ENCODE measurements at regions not wholly inside any gene's neighbourhood (a gene's known extent, or its start where the extent isn't known, plus 50 kb on each side); places are given as distances from the start of the nearest gene placed in this dataset.
A peak's percentile ranks its signal among the peaks of the same experiment; 100 is the strongest.

GRCh38 chr6:142651384-142651783 is 293.6 kb downstream of the HIVEP2 start:
- no peak overlapping the region for H3K27ac ChIP-seq
- TF ChIP-seq, protein P1, sequence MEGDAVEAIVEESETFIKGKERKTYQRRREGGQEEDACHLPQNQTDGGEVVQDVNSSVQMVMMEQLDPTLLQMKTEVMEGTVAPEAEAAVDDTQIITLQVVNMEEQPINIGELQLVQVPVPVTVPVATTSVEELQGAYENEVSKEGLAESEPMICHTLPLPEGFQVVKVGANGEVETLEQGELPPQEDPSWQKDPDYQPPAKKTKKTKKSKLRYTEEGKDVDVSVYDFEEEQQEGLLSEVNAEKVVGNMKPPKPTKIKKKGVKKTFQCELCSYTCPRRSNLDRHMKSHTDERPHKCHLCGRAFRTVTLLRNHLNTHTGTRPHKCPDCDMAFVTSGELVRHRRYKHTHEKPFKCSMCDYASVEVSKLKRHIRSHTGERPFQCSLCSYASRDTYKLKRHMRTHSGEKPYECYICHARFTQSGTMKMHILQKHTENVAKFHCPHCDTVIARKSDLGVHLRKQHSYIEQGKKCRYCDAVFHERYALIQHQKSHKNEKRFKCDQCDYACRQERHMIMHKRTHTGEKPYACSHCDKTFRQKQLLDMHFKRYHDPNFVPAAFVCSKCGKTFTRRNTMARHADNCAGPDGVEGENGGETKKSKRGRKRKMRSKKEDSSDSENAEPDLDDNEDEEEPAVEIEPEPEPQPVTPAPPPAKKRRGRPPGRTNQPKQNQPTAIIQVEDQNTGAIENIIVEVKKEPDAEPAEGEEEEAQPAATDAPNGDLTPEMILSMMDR (conservative IDR thresholded peaks at IDR 0.05), result no peak

DNA sequence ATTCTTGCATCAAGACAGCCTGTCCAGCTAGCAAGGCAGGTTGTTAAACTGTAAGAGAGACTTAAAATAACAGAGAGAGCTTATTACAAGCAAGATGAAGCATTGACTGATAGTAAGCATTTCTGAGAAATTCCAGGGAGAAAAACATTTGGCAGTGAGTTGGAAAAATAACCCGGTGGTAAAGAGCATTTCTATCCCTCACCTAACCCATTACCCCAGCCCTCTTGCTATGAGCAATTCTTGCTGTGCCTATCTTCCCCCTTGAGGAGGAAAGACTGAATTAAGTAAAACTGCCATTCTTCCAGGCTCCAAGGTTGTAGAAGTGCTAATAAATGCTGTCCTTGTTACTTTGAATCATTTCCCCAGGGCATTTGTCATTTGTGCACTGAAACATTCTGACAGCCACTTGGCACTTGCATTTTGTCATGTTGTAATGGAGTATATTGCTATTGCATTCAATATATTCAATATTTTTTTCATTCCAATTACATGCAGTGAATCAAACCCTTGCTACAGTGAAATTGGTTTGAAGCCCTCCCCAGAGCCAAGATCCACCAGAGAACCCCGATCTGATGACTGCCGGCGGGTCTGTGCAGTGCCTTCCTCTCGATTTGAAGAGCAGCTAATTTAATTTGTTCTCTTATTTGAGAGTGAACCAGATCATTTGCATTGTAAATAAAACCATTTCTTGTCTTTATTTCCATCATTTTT is 291.1 kb downstream of the HIVEP2 start:
- H3K27ac ChIP-seq, result peak overlapping the region; percentile 29
- TF ChIP-seq, protein P1 (conservative IDR thresholded peaks at IDR 0.05), result no peak

DNA sequence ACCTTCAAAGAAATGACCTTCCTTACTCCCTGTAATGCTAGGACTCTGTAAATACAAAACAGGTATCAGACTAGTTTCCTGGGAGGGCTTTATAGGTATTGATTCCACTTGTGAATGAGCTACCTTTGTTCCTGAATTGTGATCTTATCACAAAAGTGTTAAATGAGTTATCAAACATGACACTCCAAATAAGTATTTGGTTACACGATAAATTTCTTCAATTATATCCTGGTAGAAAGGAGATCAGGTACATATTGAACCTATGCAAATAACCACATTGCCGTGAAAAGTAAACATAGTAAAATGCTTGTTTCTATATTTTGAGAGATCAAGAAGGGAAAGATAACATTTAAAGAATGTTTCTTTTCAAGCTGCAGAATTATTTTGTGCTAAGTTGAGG is 285.3 kb downstream of the HIVEP2 start:
- TF ChIP-seq, protein P1 (conservative IDR thresholded peaks at IDR 0.05), result no peak
- H3K27ac ChIP-seq, result no peak overlapping the region

- TF ChIP-seq, protein P1 (conservative IDR thresholded peaks at IDR 0.05), result no peak
- no peak overlapping the region for H3K27ac ChIP-seq
These were observed 279.6 kb downstream of the HIVEP2 start for GRCh38 chr6:142665393-142665792.

DNA sequence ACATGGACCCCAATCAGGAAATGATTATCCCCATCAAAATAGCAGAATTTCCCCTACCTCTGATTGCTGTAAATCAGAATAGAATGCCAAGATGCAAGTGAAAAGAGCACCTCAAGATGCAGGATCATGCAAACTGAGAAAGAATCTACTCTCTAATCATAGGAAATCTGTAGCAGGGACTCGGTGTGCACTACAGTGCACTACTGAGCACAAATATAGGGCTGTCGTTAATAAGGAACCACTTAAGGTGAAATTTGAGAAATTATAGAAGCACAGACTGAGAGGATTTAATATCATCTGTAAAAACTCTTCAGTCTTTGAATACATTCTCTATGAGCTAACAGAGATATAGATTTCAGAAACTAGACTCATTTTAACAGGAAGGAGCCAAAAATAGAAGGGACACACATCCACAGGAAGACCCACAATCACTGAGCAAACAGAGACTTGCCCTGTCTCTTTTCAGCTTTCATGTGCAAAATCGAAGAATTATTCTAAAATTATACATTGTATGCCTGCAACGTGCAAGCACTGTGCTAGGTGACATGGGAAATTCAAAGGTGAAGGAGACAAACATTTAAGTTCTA is 278.3 kb downstream of the HIVEP2 start:
- TF ChIP-seq, protein P1 (conservative IDR thresholded peaks at IDR 0.05), result no peak
- no peak overlapping the region for H3K27ac ChIP-seq

DNA sequence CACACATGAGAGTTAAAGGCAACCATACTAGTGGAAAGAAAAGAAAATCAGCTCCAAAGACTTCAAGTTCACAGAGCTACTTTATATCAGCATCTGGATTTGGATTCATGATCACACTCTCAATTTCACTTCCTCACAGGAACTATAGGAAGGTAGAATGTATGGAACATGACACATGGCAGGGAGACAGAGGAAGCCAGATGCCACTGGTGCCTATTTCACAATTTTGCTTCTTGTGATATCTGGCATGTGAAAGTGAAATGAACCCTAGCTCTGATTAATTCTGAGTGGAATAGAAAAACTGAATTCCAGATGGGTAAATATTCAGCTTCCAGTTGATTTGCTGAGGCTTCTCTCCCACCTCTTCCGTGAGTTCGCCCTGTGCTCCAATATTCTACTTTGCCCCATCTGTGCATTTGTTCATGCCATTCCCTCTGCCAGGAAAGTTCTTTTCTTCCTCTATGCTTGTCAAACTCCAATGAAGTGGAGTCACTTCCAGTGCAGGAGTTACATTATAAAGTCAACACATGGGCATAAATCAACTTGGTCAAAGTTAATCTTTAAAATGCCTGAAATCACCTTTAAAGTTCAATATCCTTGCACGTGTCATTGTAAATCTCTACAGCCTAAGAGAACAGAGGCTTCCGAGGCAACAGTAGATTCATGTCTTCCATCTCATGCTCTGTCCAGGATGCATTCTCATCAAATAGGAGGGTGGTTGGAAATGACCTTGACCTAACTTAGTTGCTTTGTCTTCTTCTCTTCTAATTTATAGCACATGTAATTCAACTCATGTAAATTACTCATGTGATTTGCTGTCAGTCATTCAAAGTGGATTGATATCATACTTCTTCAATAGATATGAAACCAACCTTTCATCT is 275.3 kb downstream of the HIVEP2 start:
- H3K27ac ChIP-seq, result no peak overlapping the region
- TF ChIP-seq, protein P1 (conservative IDR thresholded peaks at IDR 0.05), result no peak

GRCh38 chr6:142671791-142672190 is 273.2 kb downstream of the HIVEP2 start:
- no peak overlapping the region for H3K27ac ChIP-seq
- TF ChIP-seq, protein P1 (conservative IDR thresholded peaks at IDR 0.05), result no peak
